ENCODE measurements at regions not wholly inside any gene's neighbourhood (a gene's known extent, or its start where the extent isn't known, plus 50 kb on each side); places are given as distances from the start of the nearest gene placed in this dataset.

- Histone ChIP-seq H3K79me2 (ENCODE audit: insufficient read depth, low read depth) (no peaks in the 10 kb centered on the region), H4K20me1 (ENCODE audit: insufficient read depth) (no peaks in the 10 kb centered on the region), H3K4me3 (IDR thresholded peaks at IDR 0.05; ENCODE audit: insufficient read depth, low read depth, low read length) (no peak overlapping the region), H3K27me3 (ENCODE audit: insufficient read depth, low read depth) (no peaks in the 10 kb centered on the region), H3K9ac (no peak overlapping the region), H3K4me1 (ENCODE audit: low read depth, poor library complexity, severe bottlenecking) (no peaks in the 10 kb centered on the region), H3K36me3 (ENCODE audit: insufficient read depth) (no peaks in the 10 kb centered on the region), H2AFZ (ENCODE audit: low read depth) (no peak overlapping the region), H3K4me2 (no peak overlapping the region), H3K27ac (no peak overlapping the region)
- no peak for TF ChIP-seq CTCF (conservative IDR thresholded peaks at IDR 0.05; ENCODE audit: low read depth, low read length)
Measured at GRCh38 chr1:69256036-69256435, 311.7 kb upstream of the LRRC7 start.

GRCh38 chr1:69258842-69259241 lies 308.9 kb upstream of the LRRC7 start:
- Histone ChIP-seq H2AFZ (ENCODE audit: low read depth) (no peak overlapping the region), H3K4me1 (ENCODE audit: low read depth, poor library complexity, severe bottlenecking) (no peaks in the 10 kb centered on the region), H3K4me2 (no peak overlapping the region), H3K9ac (no peak overlapping the region), H4K20me1 (ENCODE audit: insufficient read depth) (no peaks in the 10 kb centered on the region), H3K4me3 (IDR thresholded peaks at IDR 0.05; ENCODE audit: insufficient read depth, low read depth, low read length) (no peak overlapping the region), H3K27ac (no peak overlapping the region), H3K79me2 (ENCODE audit: insufficient read depth, low read depth) (no peaks in the 10 kb centered on the region), H3K27me3 (ENCODE audit: insufficient read depth, low read depth) (no peaks in the 10 kb centered on the region), H3K36me3 (ENCODE audit: insufficient read depth) (no peaks in the 10 kb centered on the region)
- no peak for TF ChIP-seq CTCF (conservative IDR thresholded peaks at IDR 0.05; ENCODE audit: low read depth, low read length)

DNA sequence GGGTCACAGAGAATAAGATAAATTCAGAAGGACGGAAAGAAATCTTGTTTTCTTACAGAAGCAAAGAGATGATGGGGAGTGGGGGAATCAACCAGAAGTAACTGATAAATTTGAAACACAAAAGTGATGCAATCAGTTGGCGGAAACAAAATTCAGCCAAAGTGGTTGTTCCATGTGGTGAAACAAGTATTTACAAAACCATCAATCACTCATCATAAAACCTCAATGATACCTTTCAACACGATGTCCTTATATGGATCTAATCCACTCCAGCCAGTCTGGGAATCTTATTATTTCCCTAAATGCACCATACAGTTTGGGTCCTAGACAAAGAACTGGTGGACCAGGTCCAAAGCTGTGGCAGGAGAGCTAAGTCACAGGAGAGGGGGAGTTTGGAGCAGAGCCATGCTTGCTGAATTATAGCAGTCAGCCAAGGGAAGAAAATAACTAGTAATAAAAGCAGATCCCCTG lies 303.8 kb upstream of the LRRC7 start:
- H3K36me3 ChIP-seq (ENCODE audit: insufficient read depth) = no peaks in the 10 kb centered on the region
- no peak overlapping the region for H3K27ac ChIP-seq
- no peaks in the 10 kb centered on the region for H3K27me3 ChIP-seq (ENCODE audit: insufficient read depth, low read depth)
- H3K9ac ChIP-seq = no peak overlapping the region
- no peak for TF ChIP-seq CTCF (conservative IDR thresholded peaks at IDR 0.05; ENCODE audit: low read depth, low read length)
- no peak overlapping the region for H2AFZ ChIP-seq (ENCODE audit: low read depth)
- no peak overlapping the region for H3K4me2 ChIP-seq
- H3K4me1 ChIP-seq (ENCODE audit: low read depth, poor library complexity, severe bottlenecking) = no peaks in the 10 kb centered on the region
- H3K4me3 ChIP-seq (IDR thresholded peaks at IDR 0.05; ENCODE audit: insufficient read depth, low read depth, low read length) = no peak overlapping the region
- H3K79me2 ChIP-seq (ENCODE audit: insufficient read depth, low read depth) = no peaks in the 10 kb centered on the region
- no peaks in the 10 kb centered on the region for H4K20me1 ChIP-seq (ENCODE audit: insufficient read depth)

DNA sequence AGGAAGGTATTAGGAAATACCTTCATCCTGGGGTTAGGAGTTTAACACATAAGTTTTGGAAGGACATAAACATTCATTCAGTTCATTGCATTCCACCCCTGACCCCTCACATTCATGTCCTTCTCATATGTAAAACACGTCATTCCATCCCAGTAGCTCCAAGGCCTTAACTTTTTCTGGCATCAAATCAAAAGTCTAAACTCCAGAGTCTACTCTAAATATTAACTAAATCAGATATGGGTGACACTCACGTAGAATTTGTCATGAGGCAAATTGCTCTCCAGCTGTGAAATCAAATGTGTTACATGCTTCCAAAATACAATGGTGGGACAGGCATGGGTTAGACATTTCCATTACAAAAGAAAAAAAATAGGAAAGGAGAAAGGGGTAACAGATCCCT lies 298.2 kb upstream of the LRRC7 start:
- Histone ChIP-seq H4K20me1 (ENCODE audit: insufficient read depth) (no peaks in the 10 kb centered on the region), H3K36me3 (ENCODE audit: insufficient read depth) (no peaks in the 10 kb centered on the region), H3K27me3 (ENCODE audit: insufficient read depth, low read depth) (no peaks in the 10 kb centered on the region), H3K4me3 (IDR thresholded peaks at IDR 0.05; ENCODE audit: insufficient read depth, low read depth, low read length) (no peak overlapping the region), H3K4me2 (no peak overlapping the region), H2AFZ (ENCODE audit: low read depth) (no peak overlapping the region), H3K27ac (no peak overlapping the region), H3K79me2 (ENCODE audit: insufficient read depth, low read depth) (no peaks in the 10 kb centered on the region), H3K9ac (no peak overlapping the region), H3K4me1 (ENCODE audit: low read depth, poor library complexity, severe bottlenecking) (no peaks in the 10 kb centered on the region)
- no peak for TF ChIP-seq CTCF (conservative IDR thresholded peaks at IDR 0.05; ENCODE audit: low read depth, low read length)
